SU-DHL-6 (cell line): ENCODE measurements at regions not wholly inside any gene's neighbourhood (a gene's known extent, or its start where the extent isn't known, plus 50 kb on each side); places are given as distances from the start of the nearest gene placed in this dataset.

Experiments used
- H2AFZ ChIP-seq: fragments of 200-600 bp; sonication (generic); 2 replicates; pipeline ENCODE4 v1.6.1; 2014; ENCODE audit warnings: low read depth, mild to moderate bottlenecking, moderate library complexity, mixed read lengths, antibody characterized with exemption, low read length; ENCODE audit not compliant: severe bottlenecking
- H3F3A ChIP-seq: fragments of 200-600 bp; shearing (Covaris generic); 2 replicates; pipeline ENCODE4 v1.6.0; 2016; ENCODE audit warnings: antibody characterized with exemption, mild to moderate bottlenecking; ENCODE audit not compliant: insufficient read depth
- H3K27ac ChIP-seq: fragments of 200-600 bp; sonication (generic); 2 replicates; pipeline ENCODE4 v1.5.1; 2016; ENCODE audit warnings: low read depth, mild to moderate bottlenecking, low read length, moderate library complexity, mixed read lengths
- H3K27me3 ChIP-seq: fragments of 200-600 bp; sonication (generic), shearing (Covaris generic); 2 replicates; pipeline ENCODE4 v1.6.0; 2014; ENCODE audit warnings: mild to moderate bottlenecking, low read length
- H3K36me3 ChIP-seq: fragments of 200-600 bp; sonication (generic); 2 replicates; pipeline ENCODE4 v1.6.1; 2014; ENCODE audit warnings: mild to moderate bottlenecking, low read length, mixed read lengths
- H3K4me2 ChIP-seq: fragments of 300-600, 200-600 bp; shearing (Covaris generic), sonication (generic); 2 replicates; pipeline ENCODE4 v1.6.0; 2014; ENCODE audit warnings: low read length, low read depth, mild to moderate bottlenecking; ENCODE audit not compliant: poor library complexity, severe bottlenecking
- H3K4me3 ChIP-seq: fragments of 200-600 bp; sonication (generic); 2 replicates; pipeline ENCODE4 v1.5.1; 2014; ENCODE audit warnings: antibody characterized with exemption, low read length, mild to moderate bottlenecking, mixed read lengths; ENCODE audit not compliant: insufficient read depth, poor library complexity, severe bottlenecking
- H3K79me2 ChIP-seq: fragments of 200-600 bp; sonication (generic); 2 replicates; pipeline ENCODE4 v1.6.1; 2014; ENCODE audit warnings: mild to moderate bottlenecking, low read length, moderate library complexity; ENCODE audit not compliant: insufficient read depth
- H3K9ac ChIP-seq: fragments of 200-600 bp; sonication (generic); 2 replicates; pipeline ENCODE4 v1.7.0; 2014; ENCODE audit warnings: mild to moderate bottlenecking, low read length
- H3K9me2 ChIP-seq: fragments of 200-600 bp; sonication (generic); replicated peaks from 2 replicates; pipeline ENCODE4 v1.6.1; 2014; ENCODE audit warnings: low read length; ENCODE audit not compliant: insufficient read depth
- H3K9me3 ChIP-seq: fragments of 200-600 bp; sonication (generic); 2 replicates; pipeline ENCODE4 v1.6.1; 2014; ENCODE audit warnings: low read length, mixed read lengths; ENCODE audit not compliant: insufficient read depth
- H4K20me1 ChIP-seq: fragments of 200-600 bp; sonication (generic); 2 replicates; pipeline ENCODE4 v1.6.1; 2014; ENCODE audit warnings: low read depth, mild to moderate bottlenecking, antibody characterized with exemption, low read length, moderate library complexity, mixed read lengths
- CTCF ChIP-seq: fragments of 200-600 bp; sonication (generic); IDR thresholded peaks from one replicate; pipeline ENCODE4 v1.5.1; 2017; ENCODE audit warnings: antibody characterized with exemption, mild to moderate bottlenecking, low read length, moderate library complexity; ENCODE audit not compliant: insufficient read depth, poor library complexity, severe bottlenecking
- EZH2phosphoT487 ChIP-seq: fragments of 200-600 bp; sonication (generic), shearing (Covaris generic); conservative IDR thresholded peaks from 2 replicates; pipeline ENCODE4 v1.6.1; 2018; ENCODE audit warnings: mild to moderate bottlenecking, antibody characterized with exemption, low read length, moderate library complexity, mixed read lengths

- TF ChIP-seq CTCF (no peak), EZH2phosphoT487 (no peak)
- Histone ChIP-seq H3K4me2 (no peak overlapping the region), H3K4me3 (no peak overlapping the region), H3K36me3 (no peaks in the 10 kb centered on the region), H3K9me3 (no peaks in the 10 kb centered on the region), H4K20me1 (no peaks in the 10 kb centered on the region), H2AFZ (no peak overlapping the region), H3K9ac (no peak overlapping the region), H3K27me3 (no peaks in the 10 kb centered on the region), H3K79me2 (no peaks in the 10 kb centered on the region), H3F3A (no peaks in the 10 kb centered on the region), H3K27ac (no peak overlapping the region), H3K9me2 (no peaks in the 10 kb centered on the region)
Observed at GRCh38 chr5:15391704-15392397, 108.1 kb upstream of the FBXL7 start.

- no peak overlapping the region for H3K4me2 ChIP-seq
- no peak overlapping the region for H3K4me3 ChIP-seq
- no peaks in the 10 kb centered on the region for H3K79me2 ChIP-seq
- H3K9me3 ChIP-seq: no peaks in the 10 kb centered on the region
- TF ChIP-seq EZH2phosphoT487: no peak
- no peak for TF ChIP-seq CTCF
- no peak overlapping the region for H3K9ac ChIP-seq
- H4K20me1 ChIP-seq: no peaks in the 10 kb centered on the region
- H3K27ac ChIP-seq: no peak overlapping the region
- no peaks in the 10 kb centered on the region for H3K9me2 ChIP-seq
- H3F3A ChIP-seq: no peaks in the 10 kb centered on the region
- no peaks in the 10 kb centered on the region for H3K36me3 ChIP-seq
- H3K27me3 ChIP-seq: no peaks in the 10 kb centered on the region
- no peak overlapping the region for H2AFZ ChIP-seq
Observed at GRCh38 chr5:15388866-15389265, 111.1 kb upstream of the FBXL7 start.

- no peaks in the 10 kb centered on the region for H3K79me2 ChIP-seq
- no peaks in the 10 kb centered on the region for H3K27me3 ChIP-seq
- H3K27ac ChIP-seq: no peak overlapping the region
- no peak overlapping the region for H3K4me3 ChIP-seq
- H3K9me2 ChIP-seq: no peaks in the 10 kb centered on the region
- H3K4me2 ChIP-seq: no peak overlapping the region
- no peaks in the 10 kb centered on the region for H4K20me1 ChIP-seq
- TF ChIP-seq CTCF: no peak
- no peak overlapping the region for H3K9ac ChIP-seq
- no peak overlapping the region for H2AFZ ChIP-seq
- no peaks in the 10 kb centered on the region for H3F3A ChIP-seq
- no peaks in the 10 kb centered on the region for H3K36me3 ChIP-seq
- no peaks in the 10 kb centered on the region for H3K9me3 ChIP-seq
Observed at GRCh38 chr5:15387931-15388524, 112.0 kb upstream of the FBXL7 start.
